H9 (cell line): ENCODE measurements at regions not wholly inside any gene's neighbourhood (a gene's known extent, or its start where the extent isn't known, plus 50 kb on each side); places are given as distances from the start of the nearest gene placed in this dataset.

Experiments
- DNase-seq: peaks from one replicate; pipeline ENCODE4 v3.0.0-alpha.2; 2017
- H2AFZ ChIP-seq: one replicate; pipeline ENCODE4 v1.6.1; 2013; ENCODE audit warnings: mild to moderate bottlenecking, low read length, control low read depth, moderate library complexity
- H2AK5ac ChIP-seq: 2 replicates; pipeline ENCODE4 v1.6.1; 2013; ENCODE audit warnings: low read length, control low read depth, mixed read lengths; ENCODE audit not compliant: insufficient read length
- H2BK120ac ChIP-seq: one replicate; pipeline ENCODE4 v1.6.1; 2013; ENCODE audit warnings: low read depth, mild to moderate bottlenecking, low read length, control low read depth, inconsistent platforms; ENCODE audit not compliant: poor library complexity, severe bottlenecking
- H2BK12ac ChIP-seq: 2 replicates; pipeline ENCODE4 v1.6.1; 2013; ENCODE audit warnings: low read length, control low read depth, mixed read lengths, low read depth; ENCODE audit not compliant: insufficient read length
- H2BK15ac ChIP-seq: 2 replicates; pipeline ENCODE4 v1.6.1; 2013; ENCODE audit warnings: low read depth, low read length, control low read depth
- H2BK20ac ChIP-seq: one replicate; pipeline ENCODE4 v1.6.1; 2013; ENCODE audit warnings: low read depth, mild to moderate bottlenecking, low read length, control low read depth, inconsistent platforms; ENCODE audit not compliant: poor library complexity, severe bottlenecking
- H2BK5ac ChIP-seq: 2 replicates; pipeline ENCODE4 v1.6.1; 2013; ENCODE audit warnings: low read length, control low read depth, mixed read lengths; ENCODE audit not compliant: insufficient read length
- H3K14ac ChIP-seq: 2 replicates; pipeline ENCODE4 v1.6.1; 2013; ENCODE audit warnings: low read length, control low read depth; ENCODE audit not compliant: insufficient read depth
- H3K18ac ChIP-seq: 2 replicates; pipeline ENCODE4 v1.6.1; 2013; ENCODE audit warnings: low read depth, mild to moderate bottlenecking, mixed read lengths, low read length, control low read depth; ENCODE audit not compliant: insufficient read length
- H3K23ac ChIP-seq: 2 replicates; pipeline ENCODE4 v1.6.1; 2013; ENCODE audit warnings: low read length, control low read depth, mixed read lengths, low read depth; ENCODE audit not compliant: insufficient read length
- H3K23me2 ChIP-seq: 2 replicates; pipeline ENCODE4 v1.6.1; 2013; ENCODE audit warnings: low read depth, mild to moderate bottlenecking, mixed read lengths, low read length, control low read depth; ENCODE audit not compliant: insufficient read length, poor library complexity, severe bottlenecking
- H3K27ac ChIP-seq: 2 replicates; pipeline ENCODE4 v1.5.1; 2013; ENCODE audit warnings: low read length, control low read depth, mixed read lengths, low read depth; ENCODE audit not compliant: insufficient read length
- H3K27me3 ChIP-seq: 2 replicates; pipeline ENCODE4 v1.6.1; 2013; ENCODE audit warnings: low read length, control low read depth, inconsistent platforms; ENCODE audit not compliant: insufficient read depth
- H3K4ac ChIP-seq: 2 replicates; pipeline ENCODE4 v1.6.1; 2013; ENCODE audit warnings: low read depth, mild to moderate bottlenecking, control low read depth, inconsistent platforms, low read length, moderate library complexity
- H3K4me1 ChIP-seq: 2 replicates; pipeline ENCODE4 v1.6.1; 2013; ENCODE audit warnings: low read length, control low read depth, inconsistent platforms; ENCODE audit not compliant: insufficient read depth
- H3K4me2 ChIP-seq: 2 replicates; pipeline ENCODE4 v1.6.1; 2013; ENCODE audit warnings: low read length, control low read depth, mixed read lengths; ENCODE audit not compliant: insufficient read length, insufficient read depth
- H3K56ac ChIP-seq: 2 replicates; pipeline ENCODE4 v1.6.1; 2013; ENCODE audit warnings: low read depth, mild to moderate bottlenecking, mixed read lengths, low read length, control low read depth; ENCODE audit not compliant: insufficient read length
- H3K79me1 ChIP-seq: 2 replicates; pipeline ENCODE4 v1.6.1; 2013; ENCODE audit warnings: low read depth, mild to moderate bottlenecking, moderate library complexity, low read length, control low read depth, inconsistent platforms; ENCODE audit not compliant: insufficient read depth, poor library complexity, severe bottlenecking
- H3K79me2 ChIP-seq: 2 replicates; pipeline ENCODE4 v1.6.1; 2013; ENCODE audit warnings: low read length, control low read depth, inconsistent platforms; ENCODE audit not compliant: insufficient read depth
- H3K9ac ChIP-seq: 2 replicates; pipeline ENCODE4 v1.6.1; 2013; ENCODE audit warnings: low read length, control low read depth, mixed read lengths; ENCODE audit not compliant: insufficient read length; ENCODE audit errors: extremely low read depth
- H3K9me3 ChIP-seq: one replicate; pipeline ENCODE4 v1.6.1; 2013; ENCODE audit warnings: low read depth, low read length, inconsistent platforms; ENCODE audit not compliant: control insufficient read depth
- H3T11ph ChIP-seq: one replicate; pipeline ENCODE4 v1.6.1; 2013; ENCODE audit warnings: mild to moderate bottlenecking, low read length, control low read depth, inconsistent platforms
- H4K20me1 ChIP-seq: one replicate; pipeline ENCODE4 v1.6.1; 2013; ENCODE audit not compliant: control insufficient read depth, insufficient read length, insufficient read depth
- H4K5ac ChIP-seq: 2 replicates; pipeline ENCODE4 v1.6.1; 2013; ENCODE audit warnings: low read depth, mild to moderate bottlenecking, mixed read lengths, low read length, control low read depth; ENCODE audit not compliant: insufficient read length
- H4K8ac ChIP-seq: replicated peaks from 2 replicates; pipeline ENCODE4 v1.6.1; 2013; ENCODE audit warnings: low read length, control low read depth, mixed read lengths, low read depth; ENCODE audit not compliant: insufficient read length
- H4K91ac ChIP-seq: 2 replicates; pipeline ENCODE4 v1.6.1; 2013; ENCODE audit warnings: low read depth, mild to moderate bottlenecking, moderate library complexity, mixed read lengths, low read length, control low read depth; ENCODE audit not compliant: insufficient read length
- H3K27ac Mint-ChIP-seq, 3 experiments: 2 replicates in 2 of 3; 3 replicates in 1 of 3; pipeline ENCODE4 v1.8.0; 2020 to 2021; ENCODE audit warnings: mixed read lengths in 3 of 3, mild to moderate bottlenecking in 1 of 3, moderate library complexity in 1 of 3
- H3K27me3 Mint-ChIP-seq: 2 replicates; pipeline ENCODE4 v1.8.0; 2021; ENCODE audit warnings: low read depth, mild to moderate bottlenecking, moderate library complexity, mixed read lengths
- H3K36me3 Mint-ChIP-seq, 3 experiments: 2 replicates in 2 of 3; 3 replicates in 1 of 3; pipeline ENCODE4 v1.8.0; 2020 to 2021; ENCODE audit warnings: low read depth in 3 of 3, mixed read lengths in 3 of 3; ENCODE audit not compliant: insufficient read depth in 1 of 3
- H3K4me1 Mint-ChIP-seq, 2 experiments: 2 replicates each; pipeline ENCODE4 v1.8.0; 2020; ENCODE audit warnings: mixed read lengths in 2 of 2
- H3K4me3 Mint-ChIP-seq, 2 experiments: 2 replicates in 1 of 2; 3 replicates in 1 of 2; pipeline ENCODE4 v1.8.0; 2020 to 2021; ENCODE audit warnings: mild to moderate bottlenecking in 2 of 2, mixed read lengths in 2 of 2, moderate library complexity in 1 of 2
- H3K9me3 Mint-ChIP-seq, 2 experiments: 2 replicates in 1 of 2; 3 replicates in 1 of 2; pipeline ENCODE4 v1.8.0; 2020; ENCODE audit warnings: mild to moderate bottlenecking in 2 of 2, mixed read lengths in 2 of 2, moderate library complexity in 1 of 2
- WGBS: extraction: QIAGEN DNeasy Blood & Tissue Kit; methylation state at CpG from one replicate; pipeline ENCODE4 v1.1.7; 2013; ENCODE audit warnings: missing lambda C conversion rate, low lambda C conversion rate, mixed read lengths; ENCODE audit not compliant: insufficient read length; ENCODE audit errors: extremely low coverage; 5-methylcytosine and 5-hydroxymethylcytosine counted together
- TF ChIP-seq, protein P1 (sequence below): fragments of 200-600 bp; sonication (generic); conservative IDR thresholded peaks from 3 replicates; pipeline ENCODE4 v1.8.0; 2021; ENCODE audit warnings: antibody characterized with exemption, mild to moderate bottlenecking

- no peaks in the 10 kb centered on the region for H3K9me3 ChIP-seq
Measured at GRCh38 chr9:96177005-96177718, 124.8 kb downstream of the HSD17B3 start.

More at GRCh38 chr9:96177005-96177718, 124.8 kb downstream of the HSD17B3 start:
- Histone ChIP-seq H3K79me1 (no peaks in the 10 kb centered on the region), H2BK120ac (no peak overlapping the region), H2AFZ (no peak overlapping the region), H3K27me3 (no peaks in the 10 kb centered on the region), H3K23me2 (no peaks in the 10 kb centered on the region), H2BK15ac (no peak overlapping the region), H3K27ac (no peak overlapping the region), H2BK12ac (no peak overlapping the region), H4K91ac (no peak overlapping the region), H2AK5ac (no peak overlapping the region), H4K5ac (no peak overlapping the region), H2BK5ac (no peak overlapping the region), H3K23ac (no peak overlapping the region), H3T11ph (no peak overlapping the region), H3K9ac (no peak overlapping the region), H3K4ac (no peak overlapping the region), H4K8ac (no peak overlapping the region), H3K14ac (no peak overlapping the region), H3K4me2 (no peak overlapping the region), H3K79me2 (no peaks in the 10 kb centered on the region), H3K56ac (no peak overlapping the region), H3K4me1 (no peaks in the 10 kb centered on the region), H4K20me1 (no peaks in the 10 kb centered on the region), H3K18ac (no peak overlapping the region), H2BK20ac (no peak overlapping the region)
- TF ChIP-seq, protein P1, sequence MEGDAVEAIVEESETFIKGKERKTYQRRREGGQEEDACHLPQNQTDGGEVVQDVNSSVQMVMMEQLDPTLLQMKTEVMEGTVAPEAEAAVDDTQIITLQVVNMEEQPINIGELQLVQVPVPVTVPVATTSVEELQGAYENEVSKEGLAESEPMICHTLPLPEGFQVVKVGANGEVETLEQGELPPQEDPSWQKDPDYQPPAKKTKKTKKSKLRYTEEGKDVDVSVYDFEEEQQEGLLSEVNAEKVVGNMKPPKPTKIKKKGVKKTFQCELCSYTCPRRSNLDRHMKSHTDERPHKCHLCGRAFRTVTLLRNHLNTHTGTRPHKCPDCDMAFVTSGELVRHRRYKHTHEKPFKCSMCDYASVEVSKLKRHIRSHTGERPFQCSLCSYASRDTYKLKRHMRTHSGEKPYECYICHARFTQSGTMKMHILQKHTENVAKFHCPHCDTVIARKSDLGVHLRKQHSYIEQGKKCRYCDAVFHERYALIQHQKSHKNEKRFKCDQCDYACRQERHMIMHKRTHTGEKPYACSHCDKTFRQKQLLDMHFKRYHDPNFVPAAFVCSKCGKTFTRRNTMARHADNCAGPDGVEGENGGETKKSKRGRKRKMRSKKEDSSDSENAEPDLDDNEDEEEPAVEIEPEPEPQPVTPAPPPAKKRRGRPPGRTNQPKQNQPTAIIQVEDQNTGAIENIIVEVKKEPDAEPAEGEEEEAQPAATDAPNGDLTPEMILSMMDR = peak; percentile 42; the same call in 2 of the 3 replicates
- WGBS = no CpG with 5 or more reads among the region's 10 CpGs
- Mint-ChIP-seq H3K4me3 (no peak overlapping the region), H3K27me3 (peaks cover 14% of the 10 kb centered on the region), H3K9me3 (no peaks in the 10 kb centered on the region), H3K4me1 (peaks cover 6 to 14% of the 10 kb centered on the region in 2 experiments; a peak in 3 of 4 replicates), H3K27ac (no peak overlapping the region), H3K36me3 (no peaks in the 10 kb centered on the region)
- DNase-seq = peak; percentile 56
